ENCODE measurements at regions not wholly inside any gene's neighbourhood (a gene's known extent, or its start where the extent isn't known, plus 50 kb on each side); places are given as distances from the start of the nearest gene placed in this dataset.
"Not testable (repeated sequence)": the region's sequence is repeated elsewhere in the genome, so short reads cannot be mapped to it uniquely, and the experiment has no call there.

GRCh38 chr11:49893442-49893841 lies 58.7 kb upstream of the OR4C13 start:
- H3K27me3 ChIP-seq (ENCODE audit: insufficient read depth, low read length); H3K4me1 ChIP-seq (ENCODE audit: insufficient read depth, low read length); H3K36me3 ChIP-seq (ENCODE audit: insufficient read depth, low read length); CTCF ChIA-PET (ENCODE audit: partially characterized antibody); DNase-seq; H3K4me3 ChIP-seq (ENCODE audit: low read length in 2 of 2); H3K27me3 Mint-ChIP-seq; intact Hi-C loops (cut with micrococcal nuclease); POLR2A ChIA-PET (ENCODE audit: partially characterized antibody); H3K36me3 Mint-ChIP-seq; H3K9me3 ChIP-seq (ENCODE audit: control insufficient read depth in 1 of 2, low read length in 2 of 2); H3K27ac ChIP-seq (ENCODE audit: low read depth, low read length); H3K4me3 Mint-ChIP-seq; H3K27ac Mint-ChIP-seq; H3K4me1 Mint-ChIP-seq: not testable (repeated sequence)
- peaks cover 0 to 38% (median 12%) of the 10 kb centered on the region in 8 donors for H3K9me3 Mint-ChIP-seq

Data from CD4-positive, alpha-beta memory T cell (primary cell).